Neural progenitor cell (in vitro differentiated cells): ENCODE measurements at regions not wholly inside any gene's neighbourhood (a gene's known extent, or its start where the extent isn't known, plus 50 kb on each side); places are given as distances from the start of the nearest gene placed in this dataset.

ENCODE experiments used
- EZH2 ChIP-seq: fragments of 200-600 bp; sonication (generic); IDR thresholded peaks from 2 replicates; pipeline ENCODE4 v1.6.1; 2017; ENCODE audit warnings: antibody characterized with exemption, mild to moderate bottlenecking, moderate library complexity
- TF ChIP-seq, protein P1 (sequence below): fragments of 200-600 bp; sonication (generic); IDR thresholded peaks from 2 replicates; pipeline ENCODE4 v1.5.1; 2017; ENCODE audit warnings: antibody characterized with exemption, mild to moderate bottlenecking

DNA sequence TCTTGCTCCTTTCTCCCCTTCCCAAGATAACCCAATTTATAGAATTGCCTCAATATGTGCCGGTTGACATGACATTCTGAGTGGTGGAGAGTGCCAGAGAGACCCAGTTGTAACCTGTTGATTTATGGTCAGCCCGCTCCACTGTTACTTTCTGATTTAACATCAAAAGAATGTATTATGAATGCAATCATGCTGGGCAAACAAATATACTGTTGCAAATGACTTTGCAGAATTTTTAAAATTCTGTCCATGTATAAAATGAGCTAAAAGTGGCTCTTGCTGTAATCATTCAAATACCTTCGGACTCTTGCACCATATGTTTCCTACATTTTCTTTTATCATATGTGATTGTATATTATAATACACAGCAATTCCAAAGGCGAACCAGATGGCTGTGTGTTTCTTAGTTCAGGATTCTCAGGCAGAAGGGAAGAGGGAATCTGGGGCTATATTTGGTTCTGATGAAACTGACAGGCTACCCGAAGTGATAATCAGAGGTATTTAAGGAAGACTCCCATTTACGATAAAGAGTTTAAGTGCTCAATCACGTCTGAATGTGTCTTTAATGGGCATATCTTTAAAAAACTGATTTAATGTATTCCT is 131.7 kb downstream of the CLCN4 start:
- TF ChIP-seq EZH2: no peak
- TF ChIP-seq, protein P1, sequence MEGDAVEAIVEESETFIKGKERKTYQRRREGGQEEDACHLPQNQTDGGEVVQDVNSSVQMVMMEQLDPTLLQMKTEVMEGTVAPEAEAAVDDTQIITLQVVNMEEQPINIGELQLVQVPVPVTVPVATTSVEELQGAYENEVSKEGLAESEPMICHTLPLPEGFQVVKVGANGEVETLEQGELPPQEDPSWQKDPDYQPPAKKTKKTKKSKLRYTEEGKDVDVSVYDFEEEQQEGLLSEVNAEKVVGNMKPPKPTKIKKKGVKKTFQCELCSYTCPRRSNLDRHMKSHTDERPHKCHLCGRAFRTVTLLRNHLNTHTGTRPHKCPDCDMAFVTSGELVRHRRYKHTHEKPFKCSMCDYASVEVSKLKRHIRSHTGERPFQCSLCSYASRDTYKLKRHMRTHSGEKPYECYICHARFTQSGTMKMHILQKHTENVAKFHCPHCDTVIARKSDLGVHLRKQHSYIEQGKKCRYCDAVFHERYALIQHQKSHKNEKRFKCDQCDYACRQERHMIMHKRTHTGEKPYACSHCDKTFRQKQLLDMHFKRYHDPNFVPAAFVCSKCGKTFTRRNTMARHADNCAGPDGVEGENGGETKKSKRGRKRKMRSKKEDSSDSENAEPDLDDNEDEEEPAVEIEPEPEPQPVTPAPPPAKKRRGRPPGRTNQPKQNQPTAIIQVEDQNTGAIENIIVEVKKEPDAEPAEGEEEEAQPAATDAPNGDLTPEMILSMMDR: no peak
